ENCODE measurements at regions not wholly inside any gene's neighbourhood (a gene's known extent, or its start where the extent isn't known, plus 50 kb on each side); places are given as distances from the start of the nearest gene placed in this dataset.

GRCh38 chr13:28597641-28598040 is 61.3 kb upstream of the POMP start:
- ChIA-PET POLR2A (no interaction called here), CTCF (no interaction called here)
- no peak overlapping the region for H3K27ac Mint-ChIP-seq
- H3K27me3 Mint-ChIP-seq, result peaks cover 28% of the 10 kb centered on the region
- no peak overlapping the region for H3K27ac ChIP-seq (ENCODE audit: low read depth in 1 of 2, low read length in 2 of 2)
- no peaks in the 10 kb centered on the region for H3K36me3 ChIP-seq (ENCODE audit: insufficient read depth, low read length)
- H3K9me3 Mint-ChIP-seq, result no peaks in the 10 kb centered on the region
- intact Hi-C loops (cut with DNase I, micrococcal nuclease), result no loop called here
- H3K4me1 Mint-ChIP-seq (ENCODE audit: low read depth), result no peaks in the 10 kb centered on the region
- H3K4me3 Mint-ChIP-seq, result no peak overlapping the region
- ATAC-seq (ENCODE audit: poor library complexity) (no peak), DNase-seq (no peak)
- no peak overlapping the region for H3K4me3 ChIP-seq (ENCODE audit: low read length)
- no peaks in the 10 kb centered on the region for H3K4me1 ChIP-seq (ENCODE audit: insufficient read depth, low read length)
- H3K9me3 ChIP-seq (ENCODE audit: control insufficient read depth in 1 of 2, insufficient read depth in 1 of 2, low read length in 2 of 2), result peaks cover 0 to 3% of the 10 kb centered on the region in 2 experiments
- TF ChIP-seq, protein P1, sequence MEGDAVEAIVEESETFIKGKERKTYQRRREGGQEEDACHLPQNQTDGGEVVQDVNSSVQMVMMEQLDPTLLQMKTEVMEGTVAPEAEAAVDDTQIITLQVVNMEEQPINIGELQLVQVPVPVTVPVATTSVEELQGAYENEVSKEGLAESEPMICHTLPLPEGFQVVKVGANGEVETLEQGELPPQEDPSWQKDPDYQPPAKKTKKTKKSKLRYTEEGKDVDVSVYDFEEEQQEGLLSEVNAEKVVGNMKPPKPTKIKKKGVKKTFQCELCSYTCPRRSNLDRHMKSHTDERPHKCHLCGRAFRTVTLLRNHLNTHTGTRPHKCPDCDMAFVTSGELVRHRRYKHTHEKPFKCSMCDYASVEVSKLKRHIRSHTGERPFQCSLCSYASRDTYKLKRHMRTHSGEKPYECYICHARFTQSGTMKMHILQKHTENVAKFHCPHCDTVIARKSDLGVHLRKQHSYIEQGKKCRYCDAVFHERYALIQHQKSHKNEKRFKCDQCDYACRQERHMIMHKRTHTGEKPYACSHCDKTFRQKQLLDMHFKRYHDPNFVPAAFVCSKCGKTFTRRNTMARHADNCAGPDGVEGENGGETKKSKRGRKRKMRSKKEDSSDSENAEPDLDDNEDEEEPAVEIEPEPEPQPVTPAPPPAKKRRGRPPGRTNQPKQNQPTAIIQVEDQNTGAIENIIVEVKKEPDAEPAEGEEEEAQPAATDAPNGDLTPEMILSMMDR (IDR thresholded peaks at IDR 0.05), result no peak
- H3K27me3 ChIP-seq (ENCODE audit: control insufficient read depth in 1 of 2, insufficient read depth in 2 of 2, low read length in 2 of 2), result peaks cover 0 to 2% of the 10 kb centered on the region in 2 experiments
- no peaks in the 10 kb centered on the region for H3K36me3 Mint-ChIP-seq (ENCODE audit: low read depth)

GRCh38 chr13:28590461-28590860 is 68.5 kb upstream of the POMP start:
- H3K36me3 ChIP-seq (ENCODE audit: insufficient read depth, low read length), result no peaks in the 10 kb centered on the region
- Mint-ChIP-seq H3K4me1 (ENCODE audit: low read depth) (peaks cover 4% of the 10 kb centered on the region), H3K4me3 (no peak overlapping the region), H3K9me3 (no peaks in the 10 kb centered on the region), H3K27me3 (peaks cover 26% of the 10 kb centered on the region), H3K27ac (no peak overlapping the region), H3K36me3 (ENCODE audit: low read depth) (no peaks in the 10 kb centered on the region)
- no peaks in the 10 kb centered on the region for H3K9me3 ChIP-seq (ENCODE audit: control insufficient read depth in 1 of 2, insufficient read depth in 1 of 2, low read length in 2 of 2)
- DNase-seq (peak in 1 of 14 experiments; percentile 17), ATAC-seq (ENCODE audit: poor library complexity) (no peak)
- H3K4me3 ChIP-seq (ENCODE audit: low read length), result no peak overlapping the region
- TF ChIP-seq, protein P1 (IDR thresholded peaks at IDR 0.05), result no peak
- no peaks in the 10 kb centered on the region for H3K27me3 ChIP-seq (ENCODE audit: control insufficient read depth in 1 of 2, insufficient read depth in 2 of 2, low read length in 2 of 2)
- CTCF ChIA-PET, result no interaction called here
- POLR2A ChIA-PET, result no interaction called here
- H3K4me1 ChIP-seq (ENCODE audit: insufficient read depth, low read length), result peaks cover 3% of the 10 kb centered on the region
- intact Hi-C loops (cut with DNase I, micrococcal nuclease), result no loop called here
- H3K27ac ChIP-seq (ENCODE audit: low read depth in 1 of 2, low read length in 2 of 2), result no peak overlapping the region

- Mint-ChIP-seq H3K4me1 (ENCODE audit: low read depth) (peaks cover 5% of the 10 kb centered on the region), H3K36me3 (ENCODE audit: low read depth) (no peaks in the 10 kb centered on the region), H3K9me3 (no peaks in the 10 kb centered on the region), H3K4me3 (no peak overlapping the region), H3K27me3 (peaks cover 11% of the 10 kb centered on the region), H3K27ac (no peak overlapping the region)
- CTCF ChIA-PET, result no interaction called here
- POLR2A ChIA-PET, result no interaction called here
- H3K27ac ChIP-seq (ENCODE audit: low read depth in 1 of 2, low read length in 2 of 2), result no peak overlapping the region
- intact Hi-C loops (cut with DNase I, micrococcal nuclease), result no loop called here
- DNase-seq (no peak), ATAC-seq (ENCODE audit: poor library complexity) (no peak)
- TF ChIP-seq, protein P1 (IDR thresholded peaks at IDR 0.05), result no peak
- no peaks in the 10 kb centered on the region for H3K9me3 ChIP-seq (ENCODE audit: control insufficient read depth in 1 of 2, insufficient read depth in 1 of 2, low read length in 2 of 2)
- no peak overlapping the region for H3K4me3 ChIP-seq (ENCODE audit: low read length)
- peaks cover 3% of the 10 kb centered on the region for H3K4me1 ChIP-seq (ENCODE audit: insufficient read depth, low read length)
- no peaks in the 10 kb centered on the region for H3K27me3 ChIP-seq (ENCODE audit: control insufficient read depth in 1 of 2, insufficient read depth in 2 of 2, low read length in 2 of 2)
- no peaks in the 10 kb centered on the region for H3K36me3 ChIP-seq (ENCODE audit: insufficient read depth, low read length)
These were observed 70.6 kb upstream of the POMP start for GRCh38 chr13:28588296-28588695.
